Retinal pigment epithelial cell (primary cell): ENCODE measurements at regions not wholly inside any gene's neighbourhood (a gene's known extent, or its start where the extent isn't known, plus 50 kb on each side); places are given as distances from the start of the nearest gene placed in this dataset.

Experiments
- DNase-seq: peaks from one replicate; pipeline ENCODE4 v3.0.0-alpha.2; 2010; ENCODE audit warnings: low read depth
- H3K4me3 ChIP-seq: 2 replicates; pipeline ENCODE4 v1.5.1; 2011; ENCODE audit warnings: mild to moderate bottlenecking, low read length, control low read depth, moderate library complexity
- CTCF ChIP-seq: conservative IDR thresholded peaks from 2 replicates; pipeline ENCODE4 v1.5.1; 2011; ENCODE audit warnings: low read depth, low read length, control low read depth, inconsistent platforms

- DNase-seq, result no peak
- no peak for TF ChIP-seq CTCF
- no peak overlapping the region for H3K4me3 ChIP-seq
These were observed 75.3 kb upstream of the USP38 start for GRCh38 chr4:143109376-143109775.

GRCh38 chr4:143118663-143119062 lies 66.1 kb upstream of the USP38 start:
- no peak overlapping the region for H3K4me3 ChIP-seq
- TF ChIP-seq CTCF, result no peak
- DNase-seq, result no peak

GRCh38 chr4:143127621-143128020 lies 57.1 kb upstream of the USP38 start:
- TF ChIP-seq CTCF, result no peak
- H3K4me3 ChIP-seq, result no peak overlapping the region
- DNase-seq, result no peak

GRCh38 chr4:143133977-143134376 lies 50.7 kb upstream of the USP38 start:
- no peak for DNase-seq
- no peak for TF ChIP-seq CTCF
- no peak overlapping the region for H3K4me3 ChIP-seq
